ENCODE measurements at regions not wholly inside any gene's neighbourhood (a gene's known extent, or its start where the extent isn't known, plus 50 kb on each side); places are given as distances from the start of the nearest gene placed in this dataset.
A peak's percentile ranks its signal among the peaks of the same experiment; 100 is the strongest.

DNA sequence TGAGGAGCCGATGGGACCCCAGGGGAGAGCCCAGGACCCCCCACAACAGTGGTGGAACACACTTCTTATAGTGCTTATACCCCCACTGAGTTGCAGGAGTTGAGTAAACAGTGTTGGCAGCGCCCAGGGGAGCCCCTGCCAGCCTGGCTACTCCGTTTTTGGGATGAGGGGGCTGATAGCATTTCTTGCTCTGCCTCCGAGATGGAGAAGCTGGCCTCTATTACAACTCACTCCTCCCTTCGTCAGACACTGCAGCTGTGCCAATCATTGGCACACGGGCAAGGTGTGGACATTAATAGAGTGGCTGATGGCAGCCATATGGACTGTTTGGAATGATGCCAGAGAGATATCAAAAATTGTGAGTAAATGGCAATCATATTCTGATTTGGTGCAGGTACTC lies 94.9 kb upstream of the TMPO start:
- no peak overlapping the region for H3K4me2 ChIP-seq (ENCODE audit: low read length)
- no peak overlapping the region for H4K8ac ChIP-seq (ENCODE audit: low read depth, low read length)
- no peak overlapping the region for H2BK15ac ChIP-seq (replicated peaks; ENCODE audit: low read depth)
- H2AK5ac ChIP-seq (ENCODE audit: low read length): no peak overlapping the region
- no peak overlapping the region for H3K4ac ChIP-seq (ENCODE audit: low read depth, low read length)
- no CpG with 5 or more reads among the region's 6 CpGs for WGBS (ENCODE audit: extremely low coverage, insufficient coverage, low lambda C conversion rate)
- no peaks in the 10 kb centered on the region for H3K79me1 ChIP-seq (ENCODE audit: low read length)
- H3K79me2 ChIP-seq (ENCODE audit: control insufficient read depth, insufficient read depth, low read length): no peaks in the 10 kb centered on the region
- no peak overlapping the region for H3K18ac ChIP-seq (ENCODE audit: low read length)
- peaks cover 4% of the 10 kb centered on the region for H3K4me1 ChIP-seq (ENCODE audit: control insufficient read depth, low read depth, low read length)
- H3K27me3 ChIP-seq (ENCODE audit: insufficient read depth, low read length, poor library complexity): no peaks in the 10 kb centered on the region
- H2BK120ac ChIP-seq (ENCODE audit: low read depth, low read length): no peak overlapping the region
- H3K4me3 ChIP-seq (ENCODE audit: low read length): no peak overlapping the region
- H3K36me3 ChIP-seq (ENCODE audit: control insufficient read depth, insufficient read depth, low read length): no peaks in the 10 kb centered on the region
- no peak overlapping the region for H3K27ac ChIP-seq (ENCODE audit: low read depth, low read length)
- H4K5ac ChIP-seq (ENCODE audit: low read length): no peak overlapping the region
- H3K9ac ChIP-seq (ENCODE audit: low read length): no peak overlapping the region
- H3K23ac ChIP-seq (ENCODE audit: low read length): no peak overlapping the region
- no peak for DNase-seq
- H3K56ac ChIP-seq (ENCODE audit: low read length): no peak overlapping the region
- H2BK5ac ChIP-seq (ENCODE audit: low read length): no peak overlapping the region

DNA sequence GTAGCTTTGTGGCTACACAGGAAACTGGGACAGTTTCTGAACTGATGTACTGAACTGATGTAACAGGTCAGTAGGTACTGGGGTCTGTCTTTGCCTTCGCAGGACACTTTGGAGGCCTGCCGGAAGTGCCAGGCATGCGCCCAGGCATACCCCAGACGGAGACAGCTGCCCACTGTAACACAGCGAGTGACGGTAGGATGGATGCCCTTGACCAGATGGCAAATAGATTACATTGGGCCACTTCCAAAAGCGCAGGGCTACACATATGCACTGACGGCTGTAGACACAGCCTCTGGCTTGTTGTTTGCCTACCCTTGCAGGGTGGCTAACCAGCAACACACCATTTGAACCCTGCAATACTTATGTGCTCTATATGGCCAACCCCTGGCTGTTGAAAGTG lies 94.1 kb upstream of the TMPO start:
- no peak overlapping the region for H3K23ac ChIP-seq (ENCODE audit: low read length)
- DNase-seq: no peak
- H3K79me1 ChIP-seq (ENCODE audit: low read length): no peaks in the 10 kb centered on the region
- H3K4me3 ChIP-seq (ENCODE audit: low read length): no peak overlapping the region
- no CpG with 5 or more reads among the region's 8 CpGs for WGBS (ENCODE audit: extremely low coverage, insufficient coverage, low lambda C conversion rate)
- no peak overlapping the region for H3K4me2 ChIP-seq (ENCODE audit: low read length)
- no peak overlapping the region for H2BK120ac ChIP-seq (ENCODE audit: low read depth, low read length)
- H2BK5ac ChIP-seq (ENCODE audit: low read length): no peak overlapping the region
- no peak overlapping the region for H4K8ac ChIP-seq (ENCODE audit: low read depth, low read length)
- H3K56ac ChIP-seq (ENCODE audit: low read length): no peak overlapping the region
- no peaks in the 10 kb centered on the region for H3K27me3 ChIP-seq (ENCODE audit: insufficient read depth, low read length, poor library complexity)
- H3K9ac ChIP-seq (ENCODE audit: low read length): no peak overlapping the region
- H4K5ac ChIP-seq (ENCODE audit: low read length): no peak overlapping the region
- no peak overlapping the region for H3K18ac ChIP-seq (ENCODE audit: low read length)
- H2BK15ac ChIP-seq (replicated peaks; ENCODE audit: low read depth): no peak overlapping the region
- no peaks in the 10 kb centered on the region for H3K36me3 ChIP-seq (ENCODE audit: control insufficient read depth, insufficient read depth, low read length)
- H3K27ac ChIP-seq (ENCODE audit: low read depth, low read length): no peak overlapping the region
- H3K79me2 ChIP-seq (ENCODE audit: control insufficient read depth, insufficient read depth, low read length): no peaks in the 10 kb centered on the region
- H3K4ac ChIP-seq (ENCODE audit: low read depth, low read length): no peak overlapping the region
- H3K4me1 ChIP-seq (ENCODE audit: control insufficient read depth, low read depth, low read length): peaks cover 4% of the 10 kb centered on the region
- H2AK5ac ChIP-seq (ENCODE audit: low read length): no peak overlapping the region

DNA sequence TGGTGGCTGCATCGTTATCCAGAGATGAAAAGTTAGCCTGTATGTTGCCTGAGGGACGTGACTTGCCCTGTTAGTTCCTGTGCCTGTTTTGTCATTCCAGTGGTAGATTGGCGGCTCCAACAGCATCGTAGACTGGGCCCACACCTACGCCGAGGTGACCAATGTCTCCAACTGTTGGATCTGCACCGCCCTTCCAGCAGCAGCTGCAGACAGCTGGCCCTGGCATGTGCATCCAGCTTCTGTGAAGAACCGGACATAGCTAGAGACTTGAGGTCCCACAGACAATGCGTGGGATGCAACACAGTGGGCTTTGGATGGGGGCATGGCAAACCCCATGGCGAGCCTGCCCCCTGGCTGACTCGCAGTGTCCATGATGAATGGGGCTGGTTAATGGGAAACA lies 93.0 kb upstream of the TMPO start:
- H2AK5ac ChIP-seq (ENCODE audit: low read length): no peak overlapping the region
- H3K4me1 ChIP-seq (ENCODE audit: control insufficient read depth, low read depth, low read length): peaks cover 4% of the 10 kb centered on the region
- H2BK15ac ChIP-seq (replicated peaks; ENCODE audit: low read depth): no peak overlapping the region
- no peak overlapping the region for H3K23ac ChIP-seq (ENCODE audit: low read length)
- H3K4me2 ChIP-seq (ENCODE audit: low read length): no peak overlapping the region
- H3K4me3 ChIP-seq (ENCODE audit: low read length): no peak overlapping the region
- no peak overlapping the region for H3K9ac ChIP-seq (ENCODE audit: low read length)
- no peak overlapping the region for H3K18ac ChIP-seq (ENCODE audit: low read length)
- no CpG with 5 or more reads among the region's 11 CpGs for WGBS (ENCODE audit: extremely low coverage, insufficient coverage, low lambda C conversion rate)
- no peak for DNase-seq
- H3K27me3 ChIP-seq (ENCODE audit: insufficient read depth, low read length, poor library complexity): no peaks in the 10 kb centered on the region
- no peak overlapping the region for H3K27ac ChIP-seq (ENCODE audit: low read depth, low read length)
- no peak overlapping the region for H3K56ac ChIP-seq (ENCODE audit: low read length)
- H2BK5ac ChIP-seq (ENCODE audit: low read length): no peak overlapping the region
- H4K8ac ChIP-seq (ENCODE audit: low read depth, low read length): no peak overlapping the region
- no peaks in the 10 kb centered on the region for H3K36me3 ChIP-seq (ENCODE audit: control insufficient read depth, insufficient read depth, low read length)
- no peak overlapping the region for H2BK120ac ChIP-seq (ENCODE audit: low read depth, low read length)
- H4K5ac ChIP-seq (ENCODE audit: low read length): no peak overlapping the region
- H3K79me1 ChIP-seq (ENCODE audit: low read length): no peaks in the 10 kb centered on the region
- H3K79me2 ChIP-seq (ENCODE audit: control insufficient read depth, insufficient read depth, low read length): no peaks in the 10 kb centered on the region
- no peak overlapping the region for H3K4ac ChIP-seq (ENCODE audit: low read depth, low read length)

DNA sequence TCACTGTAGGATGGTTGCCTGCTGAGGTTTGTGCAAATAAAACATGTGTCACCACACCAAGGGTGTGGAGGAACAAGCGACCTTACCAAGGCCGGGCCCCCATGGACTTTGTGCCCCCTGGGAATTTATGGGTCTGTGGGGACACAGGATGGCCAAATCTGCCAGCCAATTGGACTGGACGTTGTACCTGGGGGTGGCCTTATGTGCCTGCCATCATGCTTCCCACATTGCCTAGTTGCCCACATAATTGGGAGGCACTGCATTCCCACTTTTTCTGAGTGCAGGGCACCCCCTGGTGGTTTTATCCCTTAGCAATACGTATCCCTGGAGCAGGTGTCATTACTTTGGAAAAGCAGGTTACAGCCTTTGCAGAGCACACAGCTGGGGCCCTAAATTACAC lies 92.6 kb upstream of the TMPO start:
- H4K8ac ChIP-seq (ENCODE audit: low read depth, low read length): no peak overlapping the region
- H3K27ac ChIP-seq (ENCODE audit: low read depth, low read length): no peak overlapping the region
- H2BK5ac ChIP-seq (ENCODE audit: low read length): no peak overlapping the region
- no peak overlapping the region for H2AK5ac ChIP-seq (ENCODE audit: low read length)
- peaks cover 4% of the 10 kb centered on the region for H3K4me1 ChIP-seq (ENCODE audit: control insufficient read depth, low read depth, low read length)
- H3K18ac ChIP-seq (ENCODE audit: low read length): no peak overlapping the region
- H3K4ac ChIP-seq (ENCODE audit: low read depth, low read length): no peak overlapping the region
- no peaks in the 10 kb centered on the region for H3K79me1 ChIP-seq (ENCODE audit: low read length)
- H3K9ac ChIP-seq (ENCODE audit: low read length): no peak overlapping the region
- no peaks in the 10 kb centered on the region for H3K36me3 ChIP-seq (ENCODE audit: control insufficient read depth, insufficient read depth, low read length)
- DNase-seq: peak; percentile 69
- no peak overlapping the region for H3K4me3 ChIP-seq (ENCODE audit: low read length)
- no peak overlapping the region for H2BK120ac ChIP-seq (ENCODE audit: low read depth, low read length)
- H2BK15ac ChIP-seq (replicated peaks; ENCODE audit: low read depth): no peak overlapping the region
- H3K79me2 ChIP-seq (ENCODE audit: control insufficient read depth, insufficient read depth, low read length): no peaks in the 10 kb centered on the region
- H3K23ac ChIP-seq (ENCODE audit: low read length): no peak overlapping the region
- WGBS (ENCODE audit: extremely low coverage, insufficient coverage, low lambda C conversion rate): no CpG with 5 or more reads among the region's 4 CpGs
- H3K56ac ChIP-seq (ENCODE audit: low read length): no peak overlapping the region
- H4K5ac ChIP-seq (ENCODE audit: low read length): no peak overlapping the region
- H3K4me2 ChIP-seq (ENCODE audit: low read length): no peak overlapping the region
- H3K27me3 ChIP-seq (ENCODE audit: insufficient read depth, low read length, poor library complexity): no peaks in the 10 kb centered on the region

DNA sequence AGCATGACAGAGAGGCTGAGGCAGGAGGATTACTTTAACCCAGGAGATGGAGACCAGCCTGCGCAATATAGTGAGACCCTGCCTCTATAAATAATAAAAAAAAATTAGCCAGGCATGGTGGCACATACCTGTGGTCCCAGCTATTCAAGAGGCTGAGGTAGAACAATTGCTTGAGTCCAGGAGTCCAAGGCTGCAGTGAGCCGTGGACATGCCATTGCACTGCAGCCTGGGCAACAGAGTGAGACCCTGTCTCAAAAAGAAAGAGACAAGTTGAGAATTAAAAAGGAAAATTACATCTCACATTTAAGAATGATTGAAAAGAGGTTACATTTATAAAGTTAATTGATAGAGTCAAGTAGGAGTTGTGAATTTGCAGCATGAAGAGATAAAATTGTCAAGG lies 91.4 kb upstream of the TMPO start:
- Histone ChIP-seq H3K27ac (ENCODE audit: low read depth, low read length) (no peak overlapping the region), H3K18ac (ENCODE audit: low read length) (no peak overlapping the region), H3K27me3 (ENCODE audit: insufficient read depth, low read length, poor library complexity) (no peaks in the 10 kb centered on the region), H3K36me3 (ENCODE audit: control insufficient read depth, insufficient read depth, low read length) (no peaks in the 10 kb centered on the region), H2BK120ac (ENCODE audit: low read depth, low read length) (no peak overlapping the region), H3K56ac (ENCODE audit: low read length) (no peak overlapping the region), H2BK5ac (ENCODE audit: low read length) (no peak overlapping the region), H2BK15ac (replicated peaks; ENCODE audit: low read depth) (no peak overlapping the region), H3K23ac (ENCODE audit: low read length) (no peak overlapping the region), H4K8ac (ENCODE audit: low read depth, low read length) (no peak overlapping the region), H3K79me1 (ENCODE audit: low read length) (no peaks in the 10 kb centered on the region), H3K9ac (ENCODE audit: low read length) (no peak overlapping the region), H3K4me1 (ENCODE audit: control insufficient read depth, low read depth, low read length) (peaks cover under 1% of the 10 kb centered on the region), H3K4me2 (ENCODE audit: low read length) (no peak overlapping the region), H2AK5ac (ENCODE audit: low read length) (no peak overlapping the region), H3K4me3 (ENCODE audit: low read length) (no peak overlapping the region), H4K5ac (ENCODE audit: low read length) (no peak overlapping the region), H3K4ac (ENCODE audit: low read depth, low read length) (no peak overlapping the region), H3K79me2 (ENCODE audit: control insufficient read depth, insufficient read depth, low read length) (no peaks in the 10 kb centered on the region)
- no CpG with 5 or more reads among the region's 2 CpGs for WGBS (ENCODE audit: extremely low coverage, insufficient coverage, low lambda C conversion rate)
- no peak for DNase-seq

DNA sequence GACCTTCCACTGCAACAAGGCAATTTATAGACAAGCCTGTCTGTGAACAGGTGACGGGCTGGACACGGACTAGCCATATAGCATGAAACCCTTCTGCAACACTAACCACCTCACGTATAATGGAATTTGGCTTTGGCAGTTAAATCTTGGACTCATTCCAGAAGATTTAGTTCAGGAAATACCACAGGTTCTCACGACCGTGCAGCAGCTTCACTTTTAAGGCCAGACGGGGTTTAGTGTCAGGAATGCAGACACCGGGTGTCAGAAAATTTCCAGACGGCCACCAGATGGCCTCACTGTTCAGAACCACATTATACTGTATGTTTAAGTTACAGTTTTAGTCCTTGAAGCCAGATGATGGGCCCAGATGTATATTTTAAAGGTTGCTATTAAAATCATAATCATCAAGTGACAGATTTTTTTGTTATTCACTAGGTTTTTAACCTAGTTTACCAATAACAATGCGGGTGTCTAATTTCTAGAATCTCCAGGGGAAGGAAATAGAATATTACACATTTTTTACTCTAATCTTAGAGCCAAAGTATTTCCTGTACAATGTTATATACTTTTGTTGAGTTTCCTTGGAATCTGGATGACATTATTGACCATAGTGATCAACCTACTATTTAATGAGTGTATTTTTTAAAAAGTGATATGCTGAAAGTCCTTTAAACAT lies 90.5 kb upstream of the TMPO start:
- H3K27ac ChIP-seq (ENCODE audit: low read depth, low read length): no peak overlapping the region
- H3K27me3 ChIP-seq (ENCODE audit: insufficient read depth, low read length, poor library complexity): no peaks in the 10 kb centered on the region
- no peak overlapping the region for H2BK15ac ChIP-seq (replicated peaks; ENCODE audit: low read depth)
- H4K8ac ChIP-seq (ENCODE audit: low read depth, low read length): no peak overlapping the region
- no peaks in the 10 kb centered on the region for H3K79me2 ChIP-seq (ENCODE audit: control insufficient read depth, insufficient read depth, low read length)
- no peak overlapping the region for H4K5ac ChIP-seq (ENCODE audit: low read length)
- H3K4ac ChIP-seq (ENCODE audit: low read depth, low read length): no peak overlapping the region
- no peak overlapping the region for H2BK5ac ChIP-seq (ENCODE audit: low read length)
- no peak overlapping the region for H3K4me2 ChIP-seq (ENCODE audit: low read length)
- no peak overlapping the region for H3K18ac ChIP-seq (ENCODE audit: low read length)
- H3K36me3 ChIP-seq (ENCODE audit: control insufficient read depth, insufficient read depth, low read length): no peaks in the 10 kb centered on the region
- H3K9ac ChIP-seq (ENCODE audit: low read length): no peak overlapping the region
- H3K4me3 ChIP-seq (ENCODE audit: low read length): no peak overlapping the region
- no CpG with 5 or more reads among the region's 9 CpGs for WGBS (ENCODE audit: extremely low coverage, insufficient coverage, low lambda C conversion rate)
- no peak overlapping the region for H3K56ac ChIP-seq (ENCODE audit: low read length)
- H3K4me1 ChIP-seq (ENCODE audit: control insufficient read depth, low read depth, low read length): no peaks in the 10 kb centered on the region
- H2AK5ac ChIP-seq (ENCODE audit: low read length): no peak overlapping the region
- no peak overlapping the region for H3K23ac ChIP-seq (ENCODE audit: low read length)
- no peaks in the 10 kb centered on the region for H3K79me1 ChIP-seq (ENCODE audit: low read length)
- no peak overlapping the region for H2BK120ac ChIP-seq (ENCODE audit: low read depth, low read length)
- peak; percentile 78 for DNase-seq

Data from mesendoderm (in vitro differentiated cells).